ENCODE measurements at regions not wholly inside any gene's neighbourhood (a gene's known extent, or its start where the extent isn't known, plus 50 kb on each side); places are given as distances from the start of the nearest gene placed in this dataset.

DNA sequence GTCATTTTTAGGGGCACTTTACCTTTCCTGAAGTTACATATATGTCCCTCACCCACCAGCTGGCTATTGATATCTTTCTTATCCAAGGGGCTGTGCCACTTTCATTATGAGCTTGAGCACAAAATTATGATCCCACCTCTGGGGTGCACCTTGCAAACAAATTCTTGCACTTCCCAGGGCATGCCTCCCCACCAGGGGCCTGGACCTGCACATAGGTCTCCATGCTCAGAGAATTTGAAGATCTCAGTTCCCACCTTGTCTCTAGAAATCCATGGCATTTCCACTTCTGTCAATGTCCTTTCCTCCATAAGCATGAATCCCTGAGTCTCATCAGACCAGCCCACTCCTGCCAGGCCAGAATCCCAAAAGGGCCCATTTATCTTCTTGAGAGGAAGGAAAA, 449.1 kb upstream of the REG3G start:
- TF ChIP-seq, protein P1, sequence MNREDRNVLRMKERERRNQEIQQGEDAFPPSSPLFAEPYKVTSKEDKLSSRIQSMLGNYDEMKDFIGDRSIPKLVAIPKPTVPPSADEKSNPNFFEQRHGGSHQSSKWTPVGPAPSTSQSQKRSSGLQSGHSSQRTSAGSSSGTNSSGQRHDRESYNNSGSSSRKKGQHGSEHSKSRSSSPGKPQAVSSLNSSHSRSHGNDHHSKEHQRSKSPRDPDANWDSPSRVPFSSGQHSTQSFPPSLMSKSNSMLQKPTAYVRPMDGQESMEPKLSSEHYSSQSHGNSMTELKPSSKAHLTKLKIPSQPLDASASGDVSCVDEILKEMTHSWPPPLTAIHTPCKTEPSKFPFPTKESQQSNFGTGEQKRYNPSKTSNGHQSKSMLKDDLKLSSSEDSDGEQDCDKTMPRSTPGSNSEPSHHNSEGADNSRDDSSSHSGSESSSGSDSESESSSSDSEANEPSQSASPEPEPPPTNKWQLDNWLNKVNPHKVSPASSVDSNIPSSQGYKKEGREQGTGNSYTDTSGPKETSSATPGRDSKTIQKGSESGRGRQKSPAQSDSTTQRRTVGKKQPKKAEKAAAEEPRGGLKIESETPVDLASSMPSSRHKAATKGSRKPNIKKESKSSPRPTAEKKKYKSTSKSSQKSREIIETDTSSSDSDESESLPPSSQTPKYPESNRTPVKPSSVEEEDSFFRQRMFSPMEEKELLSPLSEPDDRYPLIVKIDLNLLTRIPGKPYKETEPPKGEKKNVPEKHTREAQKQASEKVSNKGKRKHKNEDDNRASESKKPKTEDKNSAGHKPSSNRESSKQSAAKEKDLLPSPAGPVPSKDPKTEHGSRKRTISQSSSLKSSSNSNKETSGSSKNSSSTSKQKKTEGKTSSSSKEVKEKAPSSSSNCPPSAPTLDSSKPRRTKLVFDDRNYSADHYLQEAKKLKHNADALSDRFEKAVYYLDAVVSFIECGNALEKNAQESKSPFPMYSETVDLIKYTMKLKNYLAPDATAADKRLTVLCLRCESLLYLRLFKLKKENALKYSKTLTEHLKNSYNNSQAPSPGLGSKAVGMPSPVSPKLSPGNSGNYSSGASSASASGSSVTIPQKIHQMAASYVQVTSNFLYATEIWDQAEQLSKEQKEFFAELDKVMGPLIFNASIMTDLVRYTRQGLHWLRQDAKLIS (CRISPR knock-in tag; IDR thresholded peaks at IDR 0.05; ENCODE audit: borderline replicate concordance) = no peak
- TF ChIP-seq SP1 (CRISPR knock-in tag; conservative IDR thresholded peaks at IDR 0.05) = no peak
- TF ChIP-seq, protein P2, sequence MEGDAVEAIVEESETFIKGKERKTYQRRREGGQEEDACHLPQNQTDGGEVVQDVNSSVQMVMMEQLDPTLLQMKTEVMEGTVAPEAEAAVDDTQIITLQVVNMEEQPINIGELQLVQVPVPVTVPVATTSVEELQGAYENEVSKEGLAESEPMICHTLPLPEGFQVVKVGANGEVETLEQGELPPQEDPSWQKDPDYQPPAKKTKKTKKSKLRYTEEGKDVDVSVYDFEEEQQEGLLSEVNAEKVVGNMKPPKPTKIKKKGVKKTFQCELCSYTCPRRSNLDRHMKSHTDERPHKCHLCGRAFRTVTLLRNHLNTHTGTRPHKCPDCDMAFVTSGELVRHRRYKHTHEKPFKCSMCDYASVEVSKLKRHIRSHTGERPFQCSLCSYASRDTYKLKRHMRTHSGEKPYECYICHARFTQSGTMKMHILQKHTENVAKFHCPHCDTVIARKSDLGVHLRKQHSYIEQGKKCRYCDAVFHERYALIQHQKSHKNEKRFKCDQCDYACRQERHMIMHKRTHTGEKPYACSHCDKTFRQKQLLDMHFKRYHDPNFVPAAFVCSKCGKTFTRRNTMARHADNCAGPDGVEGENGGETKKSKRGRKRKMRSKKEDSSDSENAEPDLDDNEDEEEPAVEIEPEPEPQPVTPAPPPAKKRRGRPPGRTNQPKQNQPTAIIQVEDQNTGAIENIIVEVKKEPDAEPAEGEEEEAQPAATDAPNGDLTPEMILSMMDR (IDR thresholded peaks at IDR 0.05) = no peak
- TF ChIP-seq ZNF512 (CRISPR knock-in tag; IDR thresholded peaks at IDR 0.05; ENCODE audit: borderline replicate concordance) = no peak
- TF ChIP-seq NR3C1 (CRISPR knock-in tag; conservative IDR thresholded peaks at IDR 0.05; ENCODE audit: low read depth) = no peak
- TF ChIP-seq, protein P3, sequence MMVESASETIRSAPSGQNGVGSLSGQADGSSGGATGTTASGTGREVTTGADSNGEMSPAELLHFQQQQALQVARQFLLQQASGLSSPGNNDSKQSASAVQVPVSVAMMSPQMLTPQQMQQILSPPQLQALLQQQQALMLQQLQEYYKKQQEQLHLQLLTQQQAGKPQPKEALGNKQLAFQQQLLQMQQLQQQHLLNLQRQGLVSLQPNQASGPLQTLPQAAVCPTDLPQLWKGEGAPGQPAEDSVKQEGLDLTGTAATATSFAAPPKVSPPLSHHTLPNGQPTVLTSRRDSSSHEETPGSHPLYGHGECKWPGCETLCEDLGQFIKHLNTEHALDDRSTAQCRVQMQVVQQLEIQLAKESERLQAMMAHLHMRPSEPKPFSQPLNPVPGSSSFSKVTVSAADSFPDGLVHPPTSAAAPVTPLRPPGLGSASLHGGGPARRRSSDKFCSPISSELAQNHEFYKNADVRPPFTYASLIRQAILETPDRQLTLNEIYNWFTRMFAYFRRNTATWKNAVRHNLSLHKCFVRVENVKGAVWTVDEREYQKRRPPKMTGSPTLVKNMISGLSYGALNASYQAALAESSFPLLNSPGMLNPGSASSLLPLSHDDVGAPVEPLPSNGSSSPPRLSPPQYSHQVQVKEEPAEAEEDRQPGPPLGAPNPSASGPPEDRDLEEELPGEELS (CRISPR knock-in tag; IDR thresholded peaks at IDR 0.05) = no peak
- TF ChIP-seq ATF1 (CRISPR knock-in tag; IDR thresholded peaks at IDR 0.05) = no peak
